ENCODE measurements at regions not wholly inside any gene's neighbourhood (a gene's known extent, or its start where the extent isn't known, plus 50 kb on each side); places are given as distances from the start of the nearest gene placed in this dataset.

DNA sequence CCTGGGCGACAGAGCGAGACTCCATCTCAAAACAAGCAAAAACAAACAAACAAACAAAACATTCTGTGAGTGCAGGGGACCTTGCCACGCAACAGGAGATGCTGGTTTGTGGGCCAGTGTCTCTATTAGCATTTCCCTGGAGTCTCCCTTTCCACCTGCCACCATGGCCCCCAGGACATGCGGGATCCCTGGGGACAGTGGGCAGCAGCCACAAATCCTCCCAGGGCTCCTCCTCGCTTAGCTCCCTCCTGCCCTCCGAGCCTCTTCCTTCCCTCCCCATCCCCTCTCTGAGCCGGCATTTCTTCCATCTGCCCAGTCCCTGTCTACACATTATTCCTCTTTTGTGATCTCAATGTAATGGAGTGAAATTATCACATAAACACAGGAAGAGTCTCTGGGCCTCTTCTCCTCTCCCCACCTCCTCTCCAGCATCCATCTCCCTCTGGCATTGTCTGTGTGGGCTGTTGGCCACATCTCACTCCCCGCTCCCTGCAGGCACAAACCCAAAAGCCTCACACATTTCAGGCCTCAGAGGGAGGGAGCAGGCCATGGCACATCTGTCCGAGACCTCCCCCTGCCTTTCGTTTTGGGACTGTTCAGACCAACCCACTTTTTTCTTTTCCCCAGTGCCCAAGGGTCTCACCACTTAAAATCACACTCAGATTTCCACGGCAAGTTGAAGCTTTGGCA lies 144.3 kb downstream of the MIS18A start:
- TF ChIP-seq RUNX3 (IDR thresholded peaks at IDR 0.05; ENCODE audit: low read length): no peak
- TF ChIP-seq KDM1A (IDR thresholded peaks at IDR 0.05; ENCODE audit: borderline replicate concordance): no peak
- TF ChIP-seq SMC3 (IDR thresholded peaks at IDR 0.05; ENCODE audit: borderline replicate concordance, low read length): no peak
- TF ChIP-seq MEF2A (IDR thresholded peaks at IDR 0.05; ENCODE audit: insufficient read depth, low read depth, low read length): no peak
- TF ChIP-seq NR2F1 (conservative IDR thresholded peaks at IDR 0.05): no peak
- Histone ChIP-seq H3K79me2 (ENCODE audit: control insufficient read depth, insufficient read depth, low read length) (no peaks in the 10 kb centered on the region), H2AFZ (ENCODE audit: control insufficient read depth, low read depth, low read length) (no peak overlapping the region), H3K27ac (ENCODE audit: control insufficient read depth, insufficient read depth) (no peak overlapping the region), H3K27me3 (replicated peaks in 1 of 2; ENCODE audit: control insufficient read depth in 2 of 2, insufficient read depth in 2 of 2, low read length in 1 of 2) (no peaks in the 10 kb centered on the region), H3K4me3 (no peak overlapping the region), H3K9me3 (replicated peaks; ENCODE audit: control insufficient read depth, insufficient read depth, low read length) (peaks cover 1% of the 10 kb centered on the region; the same call in 2 of the 3 replicates), H4K20me1 (ENCODE audit: control insufficient read depth, insufficient read depth) (no peaks in the 10 kb centered on the region), H3K4me1 (ENCODE audit: control insufficient read depth, insufficient read depth, low read length) (peaks cover 29% of the 10 kb centered on the region), H3K4me2 (ENCODE audit: control insufficient read depth, insufficient read depth) (peak overlapping the region; percentile 80; the same call in 1 of the 2 replicates), H3K9ac (ENCODE audit: control insufficient read depth, insufficient read depth, low read length) (no peak overlapping the region), H3K36me3 (ENCODE audit: control insufficient read depth in 2 of 2, insufficient read depth in 2 of 2, low read length in 1 of 2) (no peaks in the 10 kb centered on the region)
- no peak for DNase-seq (ENCODE audit: low read depth, low spot score)
- intact Hi-C loops (cut with micrococcal nuclease; ENCODE audit: unreplicated experiment) (no loop called here), in situ Hi-C loops (cut with MboI) (no loop called here)
- ChIA-PET POLR2A (no interaction called here), SMC1A (ENCODE audit: uncharacterized antibody, unreplicated experiment) (no interaction called here), RAD21 (ENCODE audit: unreplicated experiment) (no interaction called here), CTCF (interaction anchor here (1.0 kb wide), 1 partner anchor 258 kb away, joined by 3 read pairs; no protein-coding TSS in a partner anchor)
- no peak for ATAC-seq
- no TSS peak for BruUV-seq (replicated peaks)
- no peak for FAIRE-seq
- 60% methylated on average over 10 of the region's 11 CpGs for WGBS (ENCODE audit: insufficient coverage, insufficient replicate concordance, low lambda C conversion rate, missing lambda C conversion rate)

GRCh38 chr21:32132881-32133280 lies 146.0 kb downstream of the MIS18A start:
- peaks cover 29% of the 10 kb centered on the region for H3K4me1 ChIP-seq (ENCODE audit: control insufficient read depth, insufficient read depth, low read length)
- H3K79me2 ChIP-seq (ENCODE audit: control insufficient read depth, insufficient read depth, low read length): no peaks in the 10 kb centered on the region
- H3K9me3 ChIP-seq (replicated peaks; ENCODE audit: control insufficient read depth, insufficient read depth, low read length): peaks cover 1% of the 10 kb centered on the region; the same call in 2 of the 3 replicates
- no peak overlapping the region for H3K4me3 ChIP-seq
- H3K27ac ChIP-seq (ENCODE audit: control insufficient read depth, insufficient read depth): no peak overlapping the region
- FAIRE-seq: no peak
- POLR2A ChIA-PET: no interaction called here
- H4K20me1 ChIP-seq (ENCODE audit: control insufficient read depth, insufficient read depth): no peaks in the 10 kb centered on the region
- no peak overlapping the region for H3K9ac ChIP-seq (ENCODE audit: control insufficient read depth, insufficient read depth, low read length)
- H3K36me3 ChIP-seq (ENCODE audit: control insufficient read depth in 2 of 2, insufficient read depth in 2 of 2, low read length in 1 of 2): no peaks in the 10 kb centered on the region
- no TSS peak for BruUV-seq (replicated peaks)
- in situ Hi-C loops (cut with MboI): no loop called here
- no peaks in the 10 kb centered on the region for H3K27me3 ChIP-seq (replicated peaks in 1 of 2; ENCODE audit: control insufficient read depth in 2 of 2, insufficient read depth in 2 of 2, low read length in 1 of 2)
- no peak for DNase-seq (ENCODE audit: low read depth, low spot score)
- CTCF ChIA-PET: no interaction called here
- H3K4me2 ChIP-seq (ENCODE audit: control insufficient read depth, insufficient read depth): no peak overlapping the region
- intact Hi-C loops (cut with micrococcal nuclease; ENCODE audit: unreplicated experiment): no loop called here
- RAD21 ChIA-PET (ENCODE audit: unreplicated experiment): no interaction called here
- no peak overlapping the region for H2AFZ ChIP-seq (ENCODE audit: control insufficient read depth, low read depth, low read length)
- SMC1A ChIA-PET (ENCODE audit: uncharacterized antibody, unreplicated experiment): no interaction called here
- ATAC-seq: no peak
- 49% methylated on average over 2 of the region's 2 CpGs for WGBS (ENCODE audit: insufficient coverage, insufficient replicate concordance, low lambda C conversion rate, missing lambda C conversion rate)
- TF ChIP-seq ETV6 (conservative IDR thresholded peaks at IDR 0.05 in 1 of 2, IDR thresholded peaks at IDR 0.05 in 1 of 2; ENCODE audit: borderline replicate concordance in 1 of 2, low read depth in 1 of 2) (no peak), HCFC1 (IDR thresholded peaks at IDR 0.05; ENCODE audit: low read length) (no peak), STAT1 (conservative IDR thresholded peaks at IDR 0.05) (no peak), ZNF622 (IDR thresholded peaks at IDR 0.05) (no peak), IKZF1 (conservative IDR thresholded peaks at IDR 0.05) (no peak), BMI1 (IDR thresholded peaks at IDR 0.05; ENCODE audit: borderline replicate concordance) (no peak), TBL1XR1 (IDR thresholded peaks at IDR 0.05; ENCODE audit: low read depth, low read length) (no peak), CBFB (IDR thresholded peaks at IDR 0.05; ENCODE audit: low read depth) (no peak), ZNF384 (IDR thresholded peaks at IDR 0.05; ENCODE audit: borderline replicate concordance, low read depth, low read length) (no peak), POLR2AphosphoS2 (IDR thresholded peaks at IDR 0.05; ENCODE audit: low read depth, low read length) (no peak), IKZF2 (IDR thresholded peaks at IDR 0.05) (no peak)
- TF ChIP-seq, protein P1, sequence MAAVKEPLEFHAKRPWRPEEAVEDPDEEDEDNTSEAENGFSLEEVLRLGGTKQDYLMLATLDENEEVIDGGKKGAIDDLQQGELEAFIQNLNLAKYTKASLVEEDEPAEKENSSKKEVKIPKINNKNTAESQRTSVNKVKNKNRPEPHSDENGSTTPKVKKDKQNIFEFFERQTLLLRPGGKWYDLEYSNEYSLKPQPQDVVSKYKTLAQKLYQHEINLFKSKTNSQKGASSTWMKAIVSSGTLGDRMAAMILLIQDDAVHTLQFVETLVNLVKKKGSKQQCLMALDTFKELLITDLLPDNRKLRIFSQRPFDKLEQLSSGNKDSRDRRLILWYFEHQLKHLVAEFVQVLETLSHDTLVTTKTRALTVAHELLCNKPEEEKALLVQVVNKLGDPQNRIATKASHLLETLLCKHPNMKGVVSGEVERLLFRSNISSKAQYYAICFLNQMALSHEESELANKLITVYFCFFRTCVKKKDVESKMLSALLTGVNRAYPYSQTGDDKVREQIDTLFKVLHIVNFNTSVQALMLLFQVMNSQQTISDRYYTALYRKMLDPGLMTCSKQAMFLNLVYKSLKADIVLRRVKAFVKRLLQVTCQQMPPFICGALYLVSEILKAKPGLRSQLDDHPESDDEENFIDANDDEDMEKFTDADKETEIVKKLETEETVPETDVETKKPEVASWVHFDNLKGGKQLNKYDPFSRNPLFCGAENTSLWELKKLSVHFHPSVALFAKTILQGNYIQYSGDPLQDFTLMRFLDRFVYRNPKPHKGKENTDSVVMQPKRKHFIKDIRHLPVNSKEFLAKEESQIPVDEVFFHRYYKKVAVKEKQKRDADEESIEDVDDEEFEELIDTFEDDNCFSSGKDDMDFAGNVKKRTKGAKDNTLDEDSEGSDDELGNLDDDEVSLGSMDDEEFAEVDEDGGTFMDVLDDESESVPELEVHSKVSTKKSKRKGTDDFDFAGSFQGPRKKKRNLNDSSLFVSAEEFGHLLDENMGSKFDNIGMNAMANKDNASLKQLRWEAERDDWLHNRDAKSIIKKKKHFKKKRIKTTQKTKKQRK (IDR thresholded peaks at IDR 0.05; ENCODE audit: low read depth, low read length): no peak
